DND-41 (cell line): ENCODE measurements at regions not wholly inside any gene's neighbourhood (a gene's known extent, or its start where the extent isn't known, plus 50 kb on each side); places are given as distances from the start of the nearest gene placed in this dataset.

Experiments used
- EZH2 ChIP-seq: IDR thresholded peaks from 3 replicates; pipeline ENCODE4 v1.6.1; 2012; ENCODE audit warnings: borderline replicate concordance, low read depth, mild to moderate bottlenecking, moderate library complexity, low read length, inconsistent platforms; ENCODE audit not compliant: severe bottlenecking
- TF ChIP-seq, protein P1 (sequence below): IDR thresholded peaks from 2 replicates; pipeline ENCODE4 v1.5.1; 2012; ENCODE audit warnings: borderline replicate concordance, low read length, moderate library complexity, mild to moderate bottlenecking; ENCODE audit not compliant: poor library complexity, severe bottlenecking; ENCODE audit errors: extremely low read depth

DNA sequence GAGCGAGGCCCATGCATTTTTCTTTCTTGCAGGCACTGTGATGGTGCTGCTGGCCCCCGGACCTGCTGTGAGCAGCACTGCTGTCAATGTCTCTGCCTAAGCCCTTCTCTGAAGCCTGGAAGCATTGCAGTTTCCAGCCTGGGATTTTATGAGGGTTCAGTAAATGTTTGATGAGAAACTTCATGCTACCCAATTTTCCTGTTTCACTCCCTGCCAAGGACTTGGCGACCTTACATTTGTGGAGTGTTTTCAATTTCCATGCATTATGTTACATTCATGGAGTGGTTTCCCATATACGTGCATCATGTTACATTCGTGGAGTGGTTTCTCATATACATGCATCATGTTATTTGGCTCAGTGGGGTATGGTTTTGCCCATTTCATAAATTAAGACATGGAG, 90.7 kb upstream of the PTCH1 start:
- TF ChIP-seq, protein P1, sequence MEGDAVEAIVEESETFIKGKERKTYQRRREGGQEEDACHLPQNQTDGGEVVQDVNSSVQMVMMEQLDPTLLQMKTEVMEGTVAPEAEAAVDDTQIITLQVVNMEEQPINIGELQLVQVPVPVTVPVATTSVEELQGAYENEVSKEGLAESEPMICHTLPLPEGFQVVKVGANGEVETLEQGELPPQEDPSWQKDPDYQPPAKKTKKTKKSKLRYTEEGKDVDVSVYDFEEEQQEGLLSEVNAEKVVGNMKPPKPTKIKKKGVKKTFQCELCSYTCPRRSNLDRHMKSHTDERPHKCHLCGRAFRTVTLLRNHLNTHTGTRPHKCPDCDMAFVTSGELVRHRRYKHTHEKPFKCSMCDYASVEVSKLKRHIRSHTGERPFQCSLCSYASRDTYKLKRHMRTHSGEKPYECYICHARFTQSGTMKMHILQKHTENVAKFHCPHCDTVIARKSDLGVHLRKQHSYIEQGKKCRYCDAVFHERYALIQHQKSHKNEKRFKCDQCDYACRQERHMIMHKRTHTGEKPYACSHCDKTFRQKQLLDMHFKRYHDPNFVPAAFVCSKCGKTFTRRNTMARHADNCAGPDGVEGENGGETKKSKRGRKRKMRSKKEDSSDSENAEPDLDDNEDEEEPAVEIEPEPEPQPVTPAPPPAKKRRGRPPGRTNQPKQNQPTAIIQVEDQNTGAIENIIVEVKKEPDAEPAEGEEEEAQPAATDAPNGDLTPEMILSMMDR = no peak
- no peak for TF ChIP-seq EZH2
